GM06990 (cell line): ENCODE measurements at regions not wholly inside any gene's neighbourhood (a gene's known extent, or its start where the extent isn't known, plus 50 kb on each side); places are given as distances from the start of the nearest gene placed in this dataset.

Experiments
- DNase-seq: peaks from one replicate; pipeline ENCODE4 v3.0.0-alpha.2; 2011; ENCODE audit not compliant: insufficient read length; ENCODE audit errors: extremely low read depth
- H3K27me3 ChIP-seq: replicated peaks from 2 replicates; pipeline ENCODE4 v1.6.0; 2011; ENCODE audit warnings: low read length; ENCODE audit not compliant: control insufficient read depth, insufficient read depth
- H3K36me3 ChIP-seq: 2 replicates; pipeline ENCODE4 v1.5.1; 2011; ENCODE audit warnings: low read length; ENCODE audit not compliant: control insufficient read depth, insufficient read depth
- H3K4me3 ChIP-seq: replicated peaks from 2 replicates; pipeline ENCODE4 v1.5.1; 2011; ENCODE audit warnings: low read depth, mild to moderate bottlenecking, control low read depth, low read length
- TF ChIP-seq, protein P1 (sequence below): IDR thresholded peaks from 2 replicates; pipeline ENCODE4 v1.5.1; 2011; ENCODE audit warnings: low read length, control low read depth, mild to moderate bottlenecking, inconsistent platforms; ENCODE audit not compliant: insufficient read depth, poor library complexity, severe bottlenecking

DNA sequence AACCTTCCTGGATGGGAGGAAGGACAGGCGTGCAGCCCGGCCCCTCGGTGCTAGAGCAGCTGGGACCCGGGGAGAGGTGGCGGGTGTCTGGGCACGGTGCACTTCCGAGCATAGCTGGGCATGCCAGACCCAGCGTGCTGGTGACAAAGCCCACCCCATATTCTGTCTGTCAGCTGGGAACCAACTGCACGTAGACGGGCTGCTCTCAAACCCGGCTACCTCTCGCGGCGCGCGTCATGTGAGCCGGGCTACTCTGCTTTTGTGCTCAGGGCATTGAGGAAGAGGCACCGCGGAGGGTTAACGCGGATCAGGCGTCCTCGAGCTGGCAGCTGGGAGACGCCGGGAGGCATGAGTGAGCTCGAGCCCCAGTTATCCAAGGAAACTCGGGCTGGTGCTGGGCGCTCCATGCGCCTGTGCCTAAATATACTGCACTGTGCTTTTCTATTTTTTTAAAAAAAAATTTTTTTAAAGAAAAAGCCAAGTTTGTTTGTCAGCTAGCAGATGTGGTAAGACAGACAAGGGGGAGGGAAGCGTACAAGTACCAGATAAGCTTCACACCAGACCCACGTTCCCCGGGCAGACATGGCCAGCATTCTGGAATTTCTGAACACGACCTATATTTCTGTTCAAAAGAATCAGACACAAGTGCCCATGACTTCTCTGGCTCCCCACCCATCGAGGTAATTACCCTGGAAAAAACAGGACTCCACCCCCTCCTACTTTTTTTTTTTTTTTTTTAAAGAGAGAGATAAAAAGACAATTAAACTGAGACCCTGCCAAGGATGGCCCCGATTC, 425.6 kb downstream of the SHANK2 start:
- TF ChIP-seq, protein P1, sequence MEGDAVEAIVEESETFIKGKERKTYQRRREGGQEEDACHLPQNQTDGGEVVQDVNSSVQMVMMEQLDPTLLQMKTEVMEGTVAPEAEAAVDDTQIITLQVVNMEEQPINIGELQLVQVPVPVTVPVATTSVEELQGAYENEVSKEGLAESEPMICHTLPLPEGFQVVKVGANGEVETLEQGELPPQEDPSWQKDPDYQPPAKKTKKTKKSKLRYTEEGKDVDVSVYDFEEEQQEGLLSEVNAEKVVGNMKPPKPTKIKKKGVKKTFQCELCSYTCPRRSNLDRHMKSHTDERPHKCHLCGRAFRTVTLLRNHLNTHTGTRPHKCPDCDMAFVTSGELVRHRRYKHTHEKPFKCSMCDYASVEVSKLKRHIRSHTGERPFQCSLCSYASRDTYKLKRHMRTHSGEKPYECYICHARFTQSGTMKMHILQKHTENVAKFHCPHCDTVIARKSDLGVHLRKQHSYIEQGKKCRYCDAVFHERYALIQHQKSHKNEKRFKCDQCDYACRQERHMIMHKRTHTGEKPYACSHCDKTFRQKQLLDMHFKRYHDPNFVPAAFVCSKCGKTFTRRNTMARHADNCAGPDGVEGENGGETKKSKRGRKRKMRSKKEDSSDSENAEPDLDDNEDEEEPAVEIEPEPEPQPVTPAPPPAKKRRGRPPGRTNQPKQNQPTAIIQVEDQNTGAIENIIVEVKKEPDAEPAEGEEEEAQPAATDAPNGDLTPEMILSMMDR, result no peak
- H3K36me3 ChIP-seq, result no peaks in the 10 kb centered on the region
- no peak for DNase-seq
- no peaks in the 10 kb centered on the region; the same call in 1 of the 2 replicates for H3K27me3 ChIP-seq
- no peak overlapping the region for H3K4me3 ChIP-seq

DNA sequence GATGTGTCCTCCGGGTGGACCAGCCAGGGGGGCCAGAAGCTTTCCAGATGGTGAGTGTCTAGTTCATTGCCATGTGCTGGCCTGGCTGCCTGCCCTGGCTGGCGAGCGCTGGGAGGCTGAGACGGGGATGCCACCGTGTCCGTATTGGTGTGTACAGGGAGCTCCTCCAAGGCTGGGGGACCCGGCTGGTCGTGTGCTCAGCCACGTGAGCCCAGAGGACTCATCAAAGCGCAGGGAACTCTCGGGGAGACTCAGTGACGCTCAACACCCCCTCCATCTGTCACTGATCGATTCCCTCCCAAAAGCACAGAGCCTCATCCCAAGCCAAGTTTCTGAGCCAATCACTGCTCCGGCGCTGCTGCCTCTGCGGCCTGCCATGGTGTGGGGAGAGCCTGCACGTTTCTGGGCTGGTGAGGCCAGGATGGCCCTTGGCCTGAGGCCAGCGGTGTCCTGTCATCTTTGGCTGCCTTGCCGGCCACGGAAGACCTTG, 423.7 kb downstream of the SHANK2 start:
- Histone ChIP-seq H3K36me3 (no peaks in the 10 kb centered on the region), H3K4me3 (no peak overlapping the region), H3K27me3 (no peaks in the 10 kb centered on the region; the same call in none of the 2 replicates)
- DNase-seq, result no peak
- TF ChIP-seq, protein P1, result no peak

DNA sequence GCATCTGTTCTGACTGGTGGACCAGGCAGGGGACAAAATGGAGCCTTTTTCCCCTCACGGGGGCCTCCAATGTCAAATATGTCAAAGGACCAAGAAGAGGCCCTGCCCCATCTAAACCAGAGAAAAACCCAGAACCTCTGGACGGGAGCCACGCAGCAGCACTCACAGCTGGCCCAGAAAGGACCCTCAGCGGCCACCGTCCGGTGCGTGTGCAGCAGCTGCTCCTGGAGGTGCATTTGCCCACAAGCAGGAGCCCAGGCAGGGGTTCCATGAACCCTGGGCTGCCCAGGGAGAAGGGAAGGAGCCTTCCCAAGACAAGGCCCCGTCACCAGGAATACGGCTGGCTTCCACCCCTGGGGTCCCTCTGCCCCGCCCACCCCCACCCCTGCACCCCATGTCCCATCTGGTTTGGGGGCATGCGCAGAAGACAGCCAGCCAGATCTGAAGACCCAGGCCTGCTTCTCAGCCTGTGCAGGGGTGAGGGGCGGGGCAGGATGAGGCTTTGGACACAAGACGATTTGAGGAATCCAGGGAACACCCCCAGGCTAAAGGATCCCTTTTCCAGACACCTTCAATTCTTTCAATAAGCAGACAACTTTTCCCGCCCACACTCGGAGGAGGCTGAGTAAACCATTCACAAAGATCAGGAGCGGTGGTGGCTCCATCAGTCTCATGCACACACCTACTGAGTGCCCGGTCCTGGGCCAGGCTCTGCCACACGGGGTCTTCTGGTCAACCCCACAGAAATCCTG, 423.1 kb downstream of the SHANK2 start:
- no peak for DNase-seq
- H3K36me3 ChIP-seq, result no peaks in the 10 kb centered on the region
- H3K4me3 ChIP-seq, result no peak overlapping the region
- TF ChIP-seq, protein P1, result no peak
- no peaks in the 10 kb centered on the region; the same call in none of the 2 replicates for H3K27me3 ChIP-seq

DNA sequence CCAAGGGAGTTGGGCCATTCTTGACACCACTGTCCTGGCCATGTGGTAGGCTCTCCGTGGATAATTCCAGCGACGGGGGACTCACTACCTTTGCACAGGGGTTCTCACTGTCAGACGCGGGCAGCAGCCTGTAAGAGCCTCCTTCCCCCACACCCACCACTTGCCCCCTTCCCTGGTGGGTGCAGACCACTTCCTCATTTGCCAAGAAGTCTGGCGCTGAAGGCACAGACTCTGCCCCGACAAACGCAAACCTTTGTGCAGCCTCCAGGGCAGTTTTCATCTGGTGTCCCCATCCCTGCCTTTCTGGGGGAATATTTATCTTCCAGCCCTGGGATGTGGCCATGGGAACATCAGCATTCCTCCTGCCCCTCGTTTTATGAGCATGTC, 422.5 kb downstream of the SHANK2 start:
- Histone ChIP-seq H3K36me3 (no peaks in the 10 kb centered on the region), H3K4me3 (no peak overlapping the region)
- TF ChIP-seq, protein P1, result no peak

DNA sequence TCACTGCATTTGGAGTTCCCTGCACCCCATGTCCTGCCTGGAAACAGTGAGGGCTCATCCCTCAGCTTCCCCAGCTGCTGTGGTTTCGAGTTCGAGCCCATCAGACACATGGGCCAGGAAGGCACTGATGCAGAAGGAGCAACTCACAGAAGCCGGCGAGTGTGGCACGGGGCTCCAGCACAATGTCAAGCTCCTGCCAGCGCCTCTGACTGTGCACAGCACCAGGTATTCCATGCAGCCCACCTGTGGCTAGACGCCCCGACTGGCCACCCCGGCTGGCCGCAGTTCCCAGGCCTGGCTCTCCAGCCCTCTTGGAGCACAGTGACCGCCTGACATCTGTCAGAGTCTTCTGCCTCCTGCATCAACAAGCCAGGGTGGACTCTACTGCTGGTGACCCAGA, 419.4 kb downstream of the SHANK2 start:
- H3K27me3 ChIP-seq, result no peaks in the 10 kb centered on the region; the same call in none of the 2 replicates
- H3K4me3 ChIP-seq, result no peak overlapping the region
- DNase-seq, result no peak
- H3K36me3 ChIP-seq, result no peaks in the 10 kb centered on the region
- TF ChIP-seq, protein P1, result no peak

More for the DNA sequence above, 422.5 kb downstream of the SHANK2 start:
- DNase-seq, result no peak
- no peaks in the 10 kb centered on the region; the same call in none of the 2 replicates for H3K27me3 ChIP-seq
